ENCODE measurements at regions not wholly inside any gene's neighbourhood (a gene's known extent, or its start where the extent isn't known, plus 50 kb on each side); places are given as distances from the start of the nearest gene placed in this dataset.

DNA sequence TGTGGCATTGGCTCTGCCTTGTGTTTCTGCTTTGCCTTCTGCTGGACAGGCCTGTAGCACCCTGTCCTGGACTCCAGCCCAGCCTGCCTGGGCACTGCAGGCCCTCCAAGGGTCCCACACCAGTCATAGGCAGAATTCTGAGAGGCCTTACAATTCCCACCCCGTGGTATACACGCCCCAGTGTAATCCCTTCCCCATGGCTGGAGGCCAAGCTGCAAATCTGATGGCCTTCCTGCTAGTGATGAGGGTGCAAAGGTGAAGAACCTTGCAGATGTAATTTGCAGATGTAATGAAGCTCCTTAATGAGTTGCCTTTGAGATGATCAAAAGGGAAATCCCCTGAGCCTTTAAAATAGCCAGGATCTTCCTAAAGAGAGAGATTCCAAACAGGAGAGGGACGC, 325.1 kb upstream of the ZNF32 start:
- Histone ChIP-seq H3K4me3 (ENCODE audit: low read depth in 1 of 2, low read length in 1 of 2) (no peak overlapping the region), H3K27me3 (peaks cover 6% of the 10 kb centered on the region), H3K4me1 (ENCODE audit: control insufficient read depth in 1 of 2, insufficient read depth in 1 of 2, low read depth in 1 of 2, low read length in 1 of 2) (peaks cover 39 to 44% of the 10 kb centered on the region in 2 experiments), H3K9me3 (no peaks in the 10 kb centered on the region), H3K36me3 (no peaks in the 10 kb centered on the region), H3K27ac (no peak overlapping the region)
- TF ChIP-seq, protein P1, sequence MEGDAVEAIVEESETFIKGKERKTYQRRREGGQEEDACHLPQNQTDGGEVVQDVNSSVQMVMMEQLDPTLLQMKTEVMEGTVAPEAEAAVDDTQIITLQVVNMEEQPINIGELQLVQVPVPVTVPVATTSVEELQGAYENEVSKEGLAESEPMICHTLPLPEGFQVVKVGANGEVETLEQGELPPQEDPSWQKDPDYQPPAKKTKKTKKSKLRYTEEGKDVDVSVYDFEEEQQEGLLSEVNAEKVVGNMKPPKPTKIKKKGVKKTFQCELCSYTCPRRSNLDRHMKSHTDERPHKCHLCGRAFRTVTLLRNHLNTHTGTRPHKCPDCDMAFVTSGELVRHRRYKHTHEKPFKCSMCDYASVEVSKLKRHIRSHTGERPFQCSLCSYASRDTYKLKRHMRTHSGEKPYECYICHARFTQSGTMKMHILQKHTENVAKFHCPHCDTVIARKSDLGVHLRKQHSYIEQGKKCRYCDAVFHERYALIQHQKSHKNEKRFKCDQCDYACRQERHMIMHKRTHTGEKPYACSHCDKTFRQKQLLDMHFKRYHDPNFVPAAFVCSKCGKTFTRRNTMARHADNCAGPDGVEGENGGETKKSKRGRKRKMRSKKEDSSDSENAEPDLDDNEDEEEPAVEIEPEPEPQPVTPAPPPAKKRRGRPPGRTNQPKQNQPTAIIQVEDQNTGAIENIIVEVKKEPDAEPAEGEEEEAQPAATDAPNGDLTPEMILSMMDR (IDR thresholded peaks at IDR 0.05): no peak

- H3K4me1 ChIP-seq (ENCODE audit: control insufficient read depth in 1 of 2, insufficient read depth in 1 of 2, low read depth in 1 of 2, low read length in 1 of 2): peaks cover 32 to 37% of the 10 kb centered on the region in 2 experiments
- no peaks in the 10 kb centered on the region for H3K9me3 ChIP-seq
- TF ChIP-seq, protein P1 (IDR thresholded peaks at IDR 0.05): no peak
- no peaks in the 10 kb centered on the region for H3K36me3 ChIP-seq
- no peak overlapping the region for H3K27ac ChIP-seq
- H3K27me3 ChIP-seq: peaks cover 11% of the 10 kb centered on the region
- H3K4me3 ChIP-seq (ENCODE audit: low read depth in 1 of 2, low read length in 1 of 2): no peak overlapping the region
Measured at GRCh38 chr10:43972976-43973647, 324.4 kb upstream of the ZNF32 start.

GRCh38 chr10:43971981-43972380, 323.3 kb upstream of the ZNF32 start:
- Histone ChIP-seq H3K9me3 (no peaks in the 10 kb centered on the region), H3K27ac (no peak overlapping the region), H3K4me1 (ENCODE audit: control insufficient read depth in 1 of 2, insufficient read depth in 1 of 2, low read depth in 1 of 2, low read length in 1 of 2) (peaks cover 21 to 26% of the 10 kb centered on the region in 2 experiments), H3K4me3 (ENCODE audit: low read depth in 1 of 2, low read length in 1 of 2) (no peak overlapping the region), H3K36me3 (no peaks in the 10 kb centered on the region), H3K27me3 (peaks cover 22% of the 10 kb centered on the region)
- TF ChIP-seq, protein P1 (IDR thresholded peaks at IDR 0.05): no peak

- Histone ChIP-seq H3K9me3 (no peaks in the 10 kb centered on the region), H3K36me3 (no peaks in the 10 kb centered on the region), H3K27ac (no peak overlapping the region), H3K4me1 (ENCODE audit: control insufficient read depth in 1 of 2, insufficient read depth in 1 of 2, low read depth in 1 of 2, low read length in 1 of 2) (peaks cover 14 to 19% of the 10 kb centered on the region in 2 experiments), H3K4me3 (ENCODE audit: low read depth in 1 of 2, low read length in 1 of 2) (no peak overlapping the region), H3K27me3 (peaks cover 29% of the 10 kb centered on the region)
- TF ChIP-seq, protein P1 (IDR thresholded peaks at IDR 0.05): no peak
Measured at GRCh38 chr10:43971306-43971705, 322.6 kb upstream of the ZNF32 start.

- Histone ChIP-seq H3K9me3 (no peaks in the 10 kb centered on the region), H3K27ac (no peak overlapping the region), H3K27me3 (peaks cover 34% of the 10 kb centered on the region), H3K36me3 (no peaks in the 10 kb centered on the region), H3K4me1 (ENCODE audit: control insufficient read depth in 1 of 2, insufficient read depth in 1 of 2, low read depth in 1 of 2, low read length in 1 of 2) (peaks cover 8 to 13% of the 10 kb centered on the region in 2 experiments), H3K4me3 (ENCODE audit: low read depth in 1 of 2, low read length in 1 of 2) (no peak overlapping the region)
- TF ChIP-seq, protein P1 (IDR thresholded peaks at IDR 0.05): no peak
Measured at GRCh38 chr10:43970717-43971116, 322.0 kb upstream of the ZNF32 start.
